HepG2 (cell line): ENCODE measurements at regions not wholly inside any gene's neighbourhood (a gene's known extent, or its start where the extent isn't known, plus 50 kb on each side); places are given as distances from the start of the nearest gene placed in this dataset.

Source experiments
- AFF4 ChIP-seq: sonication (generic); formaldehyde crosslinking; IDR thresholded peaks from 2 replicates; pipeline ENCODE4 v1.4.0; 2020; ENCODE audit warnings: missing genetic modification reagents
- ATF1 ChIP-seq: IDR thresholded peaks from 2 replicates; pipeline ENCODE4 v1.6.1; 2016; ENCODE audit warnings: mild to moderate bottlenecking, control low read depth
- ISL2 ChIP-seq: sonication (generic); formaldehyde crosslinking; IDR thresholded peaks from 2 replicates; pipeline ENCODE4 v1.5.0; 2020; ENCODE audit warnings: missing genetic modification reagents
- RARA ChIP-seq: IDR thresholded peaks from 2 replicates; pipeline ENCODE4 v1.6.1; 2016; ENCODE audit warnings: missing genetic modification reagents, missing compliant biosample characterization
- SP5 ChIP-seq: IDR thresholded peaks from 2 replicates; pipeline ENCODE4 v1.6.1; 2016; ENCODE audit warnings: low read depth, borderline replicate concordance
- SRF ChIP-seq: IDR thresholded peaks from 2 replicates; pipeline ENCODE4 v1.6.1; 2011; ENCODE audit warnings: mild to moderate bottlenecking, low read depth, low read length, moderate library complexity
- SRY ChIP-seq: sonication (generic); formaldehyde crosslinking; IDR thresholded peaks from 2 replicates; pipeline ENCODE4 v1.8.0; 2022; ENCODE audit warnings: mild to moderate bottlenecking, missing genetic modification reagents
- ZNF354B ChIP-seq: sonication (generic); formaldehyde crosslinking; IDR thresholded peaks from 2 replicates; pipeline ENCODE4 v1.8.0; 2022; ENCODE audit warnings: mild to moderate bottlenecking, missing genetic modification reagents
- TF ChIP-seq, protein P1 (sequence below): IDR thresholded peaks from 2 replicates; pipeline ENCODE4 v1.6.1; 2018; ENCODE audit warnings: missing genetic modification reagents, mild to moderate bottlenecking, missing compliant biosample characterization
- TF ChIP-seq, protein P2 (sequence below): IDR thresholded peaks from 2 replicates; pipeline ENCODE4 v1.6.1; 2016; ENCODE audit warnings: low read depth, missing genetic modification reagents, missing compliant biosample characterization
- TF ChIP-seq, protein P3 (sequence below), 2 experiments: IDR thresholded peaks; 2 replicates each; pipeline ENCODE4 v1.6.1; 2011 to 2012; ENCODE audit warnings: low read length in 2 of 2, borderline replicate concordance in 1 of 2, low read depth in 1 of 2, mild to moderate bottlenecking in 1 of 2, moderate library complexity in 1 of 2
- TF ChIP-seq, protein P4 (sequence below): sonication (generic); formaldehyde crosslinking; IDR thresholded peaks from 2 replicates; pipeline ENCODE4 v1.8.0; 2022; ENCODE audit warnings: mild to moderate bottlenecking, missing genetic modification reagents; ENCODE audit not compliant: insufficient replicate concordance

GRCh38 chr2:234550511-234551107 lies 53.7 kb upstream of the ARL4C start (continued):
- no peak for TF ChIP-seq AFF4 (CRISPR knock-in tag)
- no peak for TF ChIP-seq SRY (CRISPR knock-in tag)
- no peak for TF ChIP-seq ISL2
- TF ChIP-seq, protein P1, sequence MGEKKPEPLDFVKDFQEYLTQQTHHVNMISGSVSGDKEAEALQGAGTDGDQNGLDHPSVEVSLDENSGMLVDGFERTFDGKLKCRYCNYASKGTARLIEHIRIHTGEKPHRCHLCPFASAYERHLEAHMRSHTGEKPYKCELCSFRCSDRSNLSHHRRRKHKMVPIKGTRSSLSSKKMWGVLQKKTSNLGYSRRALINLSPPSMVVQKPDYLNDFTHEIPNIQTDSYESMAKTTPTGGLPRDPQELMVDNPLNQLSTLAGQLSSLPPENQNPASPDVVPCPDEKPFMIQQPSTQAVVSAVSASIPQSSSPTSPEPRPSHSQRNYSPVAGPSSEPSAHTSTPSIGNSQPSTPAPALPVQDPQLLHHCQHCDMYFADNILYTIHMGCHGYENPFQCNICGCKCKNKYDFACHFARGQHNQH (CRISPR knock-in tag) = peak; percentile 70; the same call in 1 of the 2 replicates
- TF ChIP-seq, protein P2, sequence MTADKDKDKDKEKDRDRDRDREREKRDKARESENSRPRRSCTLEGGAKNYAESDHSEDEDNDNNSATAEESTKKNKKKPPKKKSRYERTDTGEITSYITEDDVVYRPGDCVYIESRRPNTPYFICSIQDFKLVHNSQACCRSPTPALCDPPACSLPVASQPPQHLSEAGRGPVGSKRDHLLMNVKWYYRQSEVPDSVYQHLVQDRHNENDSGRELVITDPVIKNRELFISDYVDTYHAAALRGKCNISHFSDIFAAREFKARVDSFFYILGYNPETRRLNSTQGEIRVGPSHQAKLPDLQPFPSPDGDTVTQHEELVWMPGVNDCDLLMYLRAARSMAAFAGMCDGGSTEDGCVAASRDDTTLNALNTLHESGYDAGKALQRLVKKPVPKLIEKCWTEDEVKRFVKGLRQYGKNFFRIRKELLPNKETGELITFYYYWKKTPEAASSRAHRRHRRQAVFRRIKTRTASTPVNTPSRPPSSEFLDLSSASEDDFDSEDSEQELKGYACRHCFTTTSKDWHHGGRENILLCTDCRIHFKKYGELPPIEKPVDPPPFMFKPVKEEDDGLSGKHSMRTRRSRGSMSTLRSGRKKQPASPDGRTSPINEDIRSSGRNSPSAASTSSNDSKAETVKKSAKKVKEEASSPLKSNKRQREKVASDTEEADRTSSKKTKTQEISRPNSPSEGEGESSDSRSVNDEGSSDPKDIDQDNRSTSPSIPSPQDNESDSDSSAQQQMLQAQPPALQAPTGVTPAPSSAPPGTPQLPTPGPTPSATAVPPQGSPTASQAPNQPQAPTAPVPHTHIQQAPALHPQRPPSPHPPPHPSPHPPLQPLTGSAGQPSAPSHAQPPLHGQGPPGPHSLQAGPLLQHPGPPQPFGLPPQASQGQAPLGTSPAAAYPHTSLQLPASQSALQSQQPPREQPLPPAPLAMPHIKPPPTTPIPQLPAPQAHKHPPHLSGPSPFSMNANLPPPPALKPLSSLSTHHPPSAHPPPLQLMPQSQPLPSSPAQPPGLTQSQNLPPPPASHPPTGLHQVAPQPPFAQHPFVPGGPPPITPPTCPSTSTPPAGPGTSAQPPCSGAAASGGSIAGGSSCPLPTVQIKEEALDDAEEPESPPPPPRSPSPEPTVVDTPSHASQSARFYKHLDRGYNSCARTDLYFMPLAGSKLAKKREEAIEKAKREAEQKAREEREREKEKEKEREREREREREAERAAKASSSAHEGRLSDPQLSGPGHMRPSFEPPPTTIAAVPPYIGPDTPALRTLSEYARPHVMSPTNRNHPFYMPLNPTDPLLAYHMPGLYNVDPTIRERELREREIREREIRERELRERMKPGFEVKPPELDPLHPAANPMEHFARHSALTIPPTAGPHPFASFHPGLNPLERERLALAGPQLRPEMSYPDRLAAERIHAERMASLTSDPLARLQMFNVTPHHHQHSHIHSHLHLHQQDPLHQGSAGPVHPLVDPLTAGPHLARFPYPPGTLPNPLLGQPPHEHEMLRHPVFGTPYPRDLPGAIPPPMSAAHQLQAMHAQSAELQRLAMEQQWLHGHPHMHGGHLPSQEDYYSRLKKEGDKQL = no peak
- TF ChIP-seq SRF = no peak
- TF ChIP-seq ATF1 (CRISPR knock-in tag) = no peak
- TF ChIP-seq ZNF354B = no peak
- TF ChIP-seq, protein P3, sequence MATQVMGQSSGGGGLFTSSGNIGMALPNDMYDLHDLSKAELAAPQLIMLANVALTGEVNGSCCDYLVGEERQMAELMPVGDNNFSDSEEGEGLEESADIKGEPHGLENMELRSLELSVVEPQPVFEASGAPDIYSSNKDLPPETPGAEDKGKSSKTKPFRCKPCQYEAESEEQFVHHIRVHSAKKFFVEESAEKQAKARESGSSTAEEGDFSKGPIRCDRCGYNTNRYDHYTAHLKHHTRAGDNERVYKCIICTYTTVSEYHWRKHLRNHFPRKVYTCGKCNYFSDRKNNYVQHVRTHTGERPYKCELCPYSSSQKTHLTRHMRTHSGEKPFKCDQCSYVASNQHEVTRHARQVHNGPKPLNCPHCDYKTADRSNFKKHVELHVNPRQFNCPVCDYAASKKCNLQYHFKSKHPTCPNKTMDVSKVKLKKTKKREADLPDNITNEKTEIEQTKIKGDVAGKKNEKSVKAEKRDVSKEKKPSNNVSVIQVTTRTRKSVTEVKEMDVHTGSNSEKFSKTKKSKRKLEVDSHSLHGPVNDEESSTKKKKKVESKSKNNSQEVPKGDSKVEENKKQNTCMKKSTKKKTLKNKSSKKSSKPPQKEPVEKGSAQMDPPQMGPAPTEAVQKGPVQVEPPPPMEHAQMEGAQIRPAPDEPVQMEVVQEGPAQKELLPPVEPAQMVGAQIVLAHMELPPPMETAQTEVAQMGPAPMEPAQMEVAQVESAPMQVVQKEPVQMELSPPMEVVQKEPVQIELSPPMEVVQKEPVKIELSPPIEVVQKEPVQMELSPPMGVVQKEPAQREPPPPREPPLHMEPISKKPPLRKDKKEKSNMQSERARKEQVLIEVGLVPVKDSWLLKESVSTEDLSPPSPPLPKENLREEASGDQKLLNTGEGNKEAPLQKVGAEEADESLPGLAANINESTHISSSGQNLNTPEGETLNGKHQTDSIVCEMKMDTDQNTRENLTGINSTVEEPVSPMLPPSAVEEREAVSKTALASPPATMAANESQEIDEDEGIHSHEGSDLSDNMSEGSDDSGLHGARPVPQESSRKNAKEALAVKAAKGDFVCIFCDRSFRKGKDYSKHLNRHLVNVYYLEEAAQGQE (IDR thresholded peaks at IDR 0.05; ENCODE audit: borderline replicate concordance in 1 of 2, low read depth in 1 of 2, low read length in 2 of 2) = no peak
- TF ChIP-seq, protein P4, sequence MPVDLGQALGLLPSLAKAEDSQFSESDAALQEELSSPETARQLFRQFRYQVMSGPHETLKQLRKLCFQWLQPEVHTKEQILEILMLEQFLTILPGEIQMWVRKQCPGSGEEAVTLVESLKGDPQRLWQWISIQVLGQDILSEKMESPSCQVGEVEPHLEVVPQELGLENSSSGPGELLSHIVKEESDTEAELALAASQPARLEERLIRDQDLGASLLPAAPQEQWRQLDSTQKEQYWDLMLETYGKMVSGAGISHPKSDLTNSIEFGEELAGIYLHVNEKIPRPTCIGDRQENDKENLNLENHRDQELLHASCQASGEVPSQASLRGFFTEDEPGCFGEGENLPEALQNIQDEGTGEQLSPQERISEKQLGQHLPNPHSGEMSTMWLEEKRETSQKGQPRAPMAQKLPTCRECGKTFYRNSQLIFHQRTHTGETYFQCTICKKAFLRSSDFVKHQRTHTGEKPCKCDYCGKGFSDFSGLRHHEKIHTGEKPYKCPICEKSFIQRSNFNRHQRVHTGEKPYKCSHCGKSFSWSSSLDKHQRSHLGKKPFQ (CRISPR knock-in tag) = no peak
- TF ChIP-seq RARA (CRISPR knock-in tag) = no peak
- TF ChIP-seq SP5 (CRISPR knock-in tag) = 0 out of 2 replicates have a peak, but pooled peaks have one; percentile 4
